AG04450 (cell line): ENCODE measurements at regions not wholly inside any gene's neighbourhood (a gene's known extent, or its start where the extent isn't known, plus 50 kb on each side); places are given as distances from the start of the nearest gene placed in this dataset.

Source experiments
- CTCF ChIA-PET: fragments of 300-600, 350-600 bp; formaldehyde crosslinking; extraction: SDS; loops from one replicate; lab custom pipeline; 2022; ENCODE audit warnings: antibody characterized with exemption, inconsistent platforms; lab: Charles Lee
- POLR2A ChIA-PET: fragments of 350-600 bp; formaldehyde crosslinking; extraction: SDS; loops from one replicate; lab custom pipeline; 2021; ENCODE audit warnings: antibody characterized with exemption, inconsistent platforms; lab: Yijun Ruan, JAX
- DNase-seq: peaks from one replicate; pipeline ENCODE4 v3.0.0-alpha.2; 2011; ENCODE audit warnings: low read depth, low spot score
- H3K27ac ChIP-seq: one replicate; pipeline ENCODE4 v1.5.1; 2012; ENCODE audit warnings: low read depth, low read length, control low read depth
- H3K27me3 ChIP-seq: one replicate; pipeline ENCODE4 v1.6.0; 2012; ENCODE audit warnings: low read length; ENCODE audit not compliant: control insufficient read depth, insufficient read depth
- H3K4me3 ChIP-seq: 2 replicates; pipeline ENCODE4 v1.5.1; 2011; ENCODE audit warnings: mild to moderate bottlenecking, low read depth, low read length, control low read depth
- H3K9me3 ChIP-seq: 2 replicates; pipeline ENCODE4 v1.5.1; 2012; ENCODE audit warnings: low read length; ENCODE audit not compliant: control insufficient read depth, insufficient read depth
- TF ChIP-seq, protein P1 (sequence below): IDR thresholded peaks from 2 replicates; pipeline ENCODE4 v1.5.1; 2011; ENCODE audit warnings: low read depth, low read length, control low read depth, inconsistent platforms

DNA sequence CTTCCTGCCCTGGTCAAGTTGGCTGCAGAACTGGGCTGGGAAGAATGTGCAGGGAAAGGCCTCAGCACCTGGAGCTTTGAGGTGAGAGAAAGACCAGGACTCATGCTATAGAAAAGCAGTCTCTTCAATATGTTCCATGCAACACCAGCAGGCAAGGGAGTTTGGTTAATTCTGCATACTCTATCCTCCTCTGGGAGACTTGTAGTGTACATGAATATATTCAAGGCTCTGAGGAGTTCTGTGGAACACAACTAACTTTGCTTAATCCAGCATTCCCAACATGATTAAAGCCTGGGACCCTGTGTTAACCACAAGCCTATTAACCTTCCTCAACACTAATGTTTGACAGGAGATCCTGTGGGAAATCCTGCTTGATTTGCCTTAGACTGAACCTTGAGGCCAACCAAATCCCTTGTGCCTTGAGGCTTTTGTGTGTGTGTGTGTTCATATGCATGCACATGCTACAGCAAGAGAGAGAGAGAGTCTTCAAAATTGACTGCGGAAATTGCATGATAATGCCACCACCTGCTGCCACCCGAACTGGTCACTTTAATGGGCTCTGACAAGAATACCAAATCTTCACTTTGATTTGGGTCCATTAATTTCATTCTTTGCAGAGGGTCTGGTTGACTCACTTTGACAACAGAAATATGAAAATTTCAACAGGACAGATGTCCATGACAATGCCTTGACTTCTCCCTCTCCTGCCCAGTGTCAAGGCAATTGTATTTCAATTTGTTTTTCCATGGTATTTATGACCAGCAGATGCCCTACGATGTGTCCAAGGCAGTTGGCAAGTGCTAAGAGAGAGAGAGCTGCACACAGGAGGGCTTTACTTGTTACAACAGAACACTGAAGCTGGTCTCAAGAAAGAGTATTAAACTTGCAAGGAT is 238.2 kb upstream of the ZBED5 start:
- ChIA-PET POLR2A (no interaction called here), CTCF (no interaction called here)
- TF ChIP-seq, protein P1, sequence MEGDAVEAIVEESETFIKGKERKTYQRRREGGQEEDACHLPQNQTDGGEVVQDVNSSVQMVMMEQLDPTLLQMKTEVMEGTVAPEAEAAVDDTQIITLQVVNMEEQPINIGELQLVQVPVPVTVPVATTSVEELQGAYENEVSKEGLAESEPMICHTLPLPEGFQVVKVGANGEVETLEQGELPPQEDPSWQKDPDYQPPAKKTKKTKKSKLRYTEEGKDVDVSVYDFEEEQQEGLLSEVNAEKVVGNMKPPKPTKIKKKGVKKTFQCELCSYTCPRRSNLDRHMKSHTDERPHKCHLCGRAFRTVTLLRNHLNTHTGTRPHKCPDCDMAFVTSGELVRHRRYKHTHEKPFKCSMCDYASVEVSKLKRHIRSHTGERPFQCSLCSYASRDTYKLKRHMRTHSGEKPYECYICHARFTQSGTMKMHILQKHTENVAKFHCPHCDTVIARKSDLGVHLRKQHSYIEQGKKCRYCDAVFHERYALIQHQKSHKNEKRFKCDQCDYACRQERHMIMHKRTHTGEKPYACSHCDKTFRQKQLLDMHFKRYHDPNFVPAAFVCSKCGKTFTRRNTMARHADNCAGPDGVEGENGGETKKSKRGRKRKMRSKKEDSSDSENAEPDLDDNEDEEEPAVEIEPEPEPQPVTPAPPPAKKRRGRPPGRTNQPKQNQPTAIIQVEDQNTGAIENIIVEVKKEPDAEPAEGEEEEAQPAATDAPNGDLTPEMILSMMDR: no peak
- H3K27me3 ChIP-seq: peaks cover 9% of the 10 kb centered on the region
- H3K9me3 ChIP-seq: peaks cover 6% of the 10 kb centered on the region; the same call in 1 of the 2 replicates
- DNase-seq: no peak
- H3K27ac ChIP-seq: no peak overlapping the region
- H3K4me3 ChIP-seq: no peak overlapping the region

DNA sequence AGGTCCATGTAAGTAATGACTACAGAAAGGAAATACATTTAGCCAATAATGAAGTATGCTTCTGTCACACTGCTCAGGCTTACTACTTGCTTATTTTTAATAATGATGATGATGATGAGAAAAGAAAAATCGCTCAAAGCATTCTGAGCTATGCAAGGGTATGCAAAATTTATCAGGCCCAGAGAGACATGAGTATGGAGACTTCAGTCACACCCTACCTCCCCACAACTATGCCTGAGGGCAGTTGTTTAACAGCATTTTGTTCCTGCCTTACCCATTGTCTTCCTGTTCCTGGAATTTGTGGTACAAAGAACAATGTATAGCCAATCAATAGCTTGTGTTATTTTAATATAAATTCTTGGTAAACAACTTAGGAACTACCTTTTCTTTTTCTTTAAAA is 232.6 kb upstream of the ZBED5 start:
- Histone ChIP-seq H3K27me3 (peaks cover under 1% of the 10 kb centered on the region), H3K4me3 (no peak overlapping the region), H3K9me3 (peaks cover 6% of the 10 kb centered on the region; the same call in 1 of the 2 replicates), H3K27ac (no peak overlapping the region)
- no peak for DNase-seq
- CTCF ChIA-PET: interaction anchor here (0.7 kb wide), 1 partner anchor 68 kb away, joined by 3 read pairs; no protein-coding TSS in a partner anchor
- TF ChIP-seq, protein P1: no peak
- POLR2A ChIA-PET: no interaction called here

DNA sequence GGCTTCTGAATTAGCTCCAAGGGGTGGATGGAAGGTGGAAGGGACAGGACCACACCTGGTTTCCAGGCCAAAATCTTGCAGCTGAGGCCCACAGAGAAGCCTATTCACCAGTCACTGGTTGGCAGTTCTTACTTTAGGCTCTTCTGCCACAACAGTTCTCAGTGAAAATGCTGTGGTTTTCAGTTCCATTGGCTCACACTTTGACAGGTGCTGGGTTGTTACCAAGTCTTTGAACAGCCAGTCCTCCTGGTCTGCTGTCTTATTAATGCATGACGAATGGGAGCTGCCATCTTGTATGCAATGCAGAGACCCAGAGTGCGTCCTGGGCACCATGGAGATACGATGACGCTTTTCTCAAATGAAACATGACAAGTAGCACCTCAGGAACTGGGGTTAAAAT is 232.0 kb upstream of the ZBED5 start:
- ChIA-PET CTCF (interaction anchor here (0.7 kb wide), 1 partner anchor 69 kb away, joined by 3 read pairs; no protein-coding TSS in a partner anchor), POLR2A (no interaction called here)
- no peak overlapping the region for H3K4me3 ChIP-seq
- DNase-seq: no peak
- no peak overlapping the region for H3K27ac ChIP-seq
- no peaks in the 10 kb centered on the region for H3K27me3 ChIP-seq
- TF ChIP-seq, protein P1: no peak
- H3K9me3 ChIP-seq: peaks cover 6% of the 10 kb centered on the region; the same call in 1 of the 2 replicates

DNA sequence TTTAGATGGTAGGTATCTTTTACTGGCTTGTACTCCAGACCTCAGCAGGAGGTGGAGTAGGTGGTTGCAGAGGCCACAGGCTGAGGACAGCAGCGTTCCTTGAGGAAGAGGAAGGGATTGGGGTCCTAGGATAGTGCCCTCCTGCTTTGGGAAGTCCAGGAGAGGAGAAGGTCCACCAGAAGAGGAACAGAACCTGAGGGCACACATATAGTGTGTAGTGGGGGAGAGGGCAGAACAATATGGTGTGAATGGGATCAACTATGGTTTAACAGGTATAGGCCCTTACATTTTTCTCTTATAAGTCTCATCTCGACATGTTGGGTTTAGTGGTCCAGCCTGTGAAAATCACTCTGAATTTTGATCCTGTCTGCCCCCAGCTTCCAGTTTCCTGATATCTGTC is 229.1 kb upstream of the ZBED5 start:
- CTCF ChIA-PET: no interaction called here
- TF ChIP-seq, protein P1: no peak
- Histone ChIP-seq H3K27me3 (peaks cover 8% of the 10 kb centered on the region), H3K9me3 (peaks cover 6% of the 10 kb centered on the region; the same call in 1 of the 2 replicates), H3K27ac (no peak overlapping the region), H3K4me3 (no peak overlapping the region)
- no peak for DNase-seq
- POLR2A ChIA-PET: no interaction called here

DNA sequence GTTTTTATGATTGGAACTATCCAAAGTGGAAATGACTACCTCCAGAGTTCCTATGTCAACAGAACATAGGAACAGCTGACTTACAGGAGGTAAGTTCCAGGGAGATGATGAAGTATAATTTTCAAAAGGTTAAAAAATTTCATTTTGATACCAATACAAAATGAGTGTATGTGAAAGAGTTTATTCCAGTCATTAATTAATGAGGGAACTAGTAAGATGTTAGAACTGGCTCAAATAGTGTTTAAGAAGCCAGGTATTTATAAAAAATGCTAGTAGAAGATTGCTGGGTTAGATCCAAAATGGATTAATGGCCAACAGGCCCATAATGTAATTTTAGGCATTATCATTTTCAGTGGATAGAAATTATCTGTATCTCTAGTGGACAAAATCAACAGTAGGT is 227.7 kb upstream of the ZBED5 start:
- TF ChIP-seq, protein P1: no peak
- Histone ChIP-seq H3K27ac (no peak overlapping the region), H3K9me3 (no peaks in the 10 kb centered on the region), H3K27me3 (peaks cover 15% of the 10 kb centered on the region), H3K4me3 (no peak overlapping the region)
- CTCF ChIA-PET: no interaction called here
- POLR2A ChIA-PET: no interaction called here
- DNase-seq: no peak
